HEK293T (cell line): ENCODE measurements at regions not wholly inside any gene's neighbourhood (a gene's known extent, or its start where the extent isn't known, plus 50 kb on each side); places are given as distances from the start of the nearest gene placed in this dataset.

Experiments
- FOXA1 ChIP-seq: fragments of 450-650 bp; IDR thresholded peaks from 2 replicates; pipeline ENCODE4 v1.6.1; 2016; ENCODE audit warnings: mild to moderate bottlenecking
- FOXM1 ChIP-seq: fragments of 450-650 bp; IDR thresholded peaks from 2 replicates; pipeline ENCODE4 v1.6.1; 2017; ENCODE audit warnings: mild to moderate bottlenecking, borderline replicate concordance
- L3MBTL2 ChIP-seq: fragments of 450-650 bp; conservative IDR thresholded peaks from 2 replicates; pipeline ENCODE4 v1.6.1; 2016; ENCODE audit warnings: mild to moderate bottlenecking
- NFRKB ChIP-seq: fragments of 450-650 bp; IDR thresholded peaks from 2 replicates; pipeline ENCODE4 v1.6.1; 2016; ENCODE audit warnings: mild to moderate bottlenecking, moderate library complexity
- SP1 ChIP-seq: fragments of 450-650 bp; IDR thresholded peaks from 2 replicates; pipeline ENCODE4 v1.6.1; 2017

- TF ChIP-seq FOXA1 (no peak), SP1 (no peak), FOXM1 (no peak), NFRKB (no peak), L3MBTL2 (no peak)
Measured at GRCh38 chr14:101048766-101049165, 145.2 kb upstream of the RTL1 start.
